GM19397 (cell line): ENCODE measurements at regions not wholly inside any gene's neighbourhood (a gene's known extent, or its start where the extent isn't known, plus 50 kb on each side); places are given as distances from the start of the nearest gene placed in this dataset.
"Not testable (repeated sequence)": the region's sequence is repeated elsewhere in the genome, so short reads cannot be mapped to it uniquely, and the experiment has no call there.

ENCODE experiments used
- ATAC-seq: cut with Tn5 transposase; IDR thresholded peaks from one replicate; pipeline ENCODE4 v1.9.1; 2021; ENCODE audit warnings: mild to moderate bottlenecking, moderate library complexity; ENCODE audit not compliant: unreplicated experiment

DNA sequence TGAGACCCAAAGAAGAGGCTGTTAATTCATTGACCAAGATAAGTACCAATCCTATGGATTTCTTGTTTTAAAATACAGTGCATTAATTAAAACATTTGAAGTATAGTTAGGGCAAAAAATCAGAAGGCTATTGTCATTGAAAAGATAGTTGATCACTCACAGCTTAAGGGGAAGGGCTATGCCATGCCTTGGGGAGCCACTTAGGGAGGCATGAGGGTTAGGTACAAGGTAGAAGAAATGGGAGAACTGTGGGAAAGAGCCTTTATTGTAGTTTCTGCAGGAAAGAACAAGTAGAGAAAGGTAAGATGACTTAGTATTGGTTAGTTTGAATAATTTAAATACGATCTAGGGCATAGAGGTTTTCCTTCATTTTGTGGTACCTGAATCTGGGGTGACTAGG lies 1285.5 kb upstream of the TMEFF2 start:
- no peak for ATAC-seq

DNA sequence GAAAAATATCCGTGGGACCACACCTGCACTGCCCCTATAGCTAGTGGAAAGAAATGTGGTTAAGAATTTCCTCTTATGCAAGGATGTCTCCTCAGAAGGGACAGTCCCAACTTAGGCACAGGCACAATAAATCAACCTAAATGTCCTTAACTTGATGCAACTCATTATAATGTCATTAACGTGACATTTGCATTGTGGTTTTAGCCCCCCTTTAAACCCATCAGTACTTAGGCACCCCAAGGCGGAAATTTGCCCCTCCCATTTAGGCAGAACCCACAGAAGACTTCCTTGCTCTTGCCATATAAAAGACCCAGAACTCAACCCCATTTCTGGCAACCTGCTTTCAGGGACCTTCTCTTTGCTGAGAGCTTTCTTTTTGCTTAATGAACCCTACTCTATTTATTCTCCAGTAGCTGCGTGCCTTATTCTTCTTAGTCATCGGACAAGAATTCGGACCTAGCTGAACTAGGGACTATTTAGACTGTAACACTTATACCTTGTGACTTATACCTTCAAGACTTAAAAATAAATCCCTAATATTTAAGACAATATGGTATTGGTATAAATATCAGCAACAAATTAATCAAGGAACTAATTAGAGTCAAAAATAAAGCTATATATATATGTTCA lies 1281.6 kb upstream of the TMEFF2 start:
- ATAC-seq, result no peak

- ATAC-seq, result no peak
These were observed 1280.3 kb upstream of the TMEFF2 start for GRCh38 chr2:193475038-193475437.

- ATAC-seq, result no peak
These were observed 1274.5 kb upstream of the TMEFF2 start for GRCh38 chr2:193469251-193469650.

DNA sequence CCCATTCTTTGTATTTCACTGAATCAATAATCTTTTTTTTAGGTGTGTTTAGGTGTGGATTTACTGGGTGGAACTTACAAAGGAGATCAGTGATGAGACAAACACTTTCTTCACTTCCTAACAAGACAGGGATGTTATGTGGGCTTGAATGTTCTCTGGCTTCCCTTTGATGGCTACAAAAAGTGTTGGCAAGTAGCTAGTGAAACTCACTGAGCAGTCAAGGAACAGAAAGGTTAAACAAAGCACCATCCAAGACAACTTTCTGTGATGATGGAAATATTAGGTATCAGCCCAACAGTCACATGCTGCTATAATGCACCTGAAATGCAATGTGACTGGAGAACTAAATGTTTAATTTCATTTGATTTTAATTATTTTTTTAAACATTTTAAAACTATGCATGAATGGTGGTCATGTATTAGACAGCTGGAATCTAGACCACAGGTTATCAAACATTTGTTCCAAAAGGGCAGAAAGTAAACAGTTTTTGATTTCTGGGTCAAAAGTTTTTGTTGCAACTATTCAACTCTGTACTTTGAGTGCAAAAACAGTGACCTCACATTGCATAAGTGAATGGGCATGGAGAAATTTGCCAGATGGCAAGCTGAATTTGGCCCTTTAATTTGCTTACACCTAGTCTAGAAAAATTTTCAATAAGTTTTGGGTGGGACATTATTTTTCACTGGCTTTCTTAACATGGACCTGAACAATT lies 1272.7 kb upstream of the TMEFF2 start:
- ATAC-seq, result no peak

- no peak for ATAC-seq
These were observed 1268.3 kb upstream of the TMEFF2 start for GRCh38 chr2:193463011-193463410.

- ATAC-seq, result no peak
These were observed 1267.7 kb upstream of the TMEFF2 start for GRCh38 chr2:193462411-193462810.

GRCh38 chr2:193461431-193461934 lies 1266.8 kb upstream of the TMEFF2 start:
- no peak for ATAC-seq

GRCh38 chr2:193446967-193447366 lies 1252.2 kb upstream of the TMEFF2 start:
- ATAC-seq, result no peak

- no peak for ATAC-seq
These were observed 1247.6 kb upstream of the TMEFF2 start for GRCh38 chr2:193442293-193442692.

- no peak for ATAC-seq
These were observed 1233.6 kb upstream of the TMEFF2 start for GRCh38 chr2:193428336-193428818.

GRCh38 chr2:193412368-193412767 lies 1217.6 kb upstream of the TMEFF2 start:
- not testable (repeated sequence) for ATAC-seq

DNA sequence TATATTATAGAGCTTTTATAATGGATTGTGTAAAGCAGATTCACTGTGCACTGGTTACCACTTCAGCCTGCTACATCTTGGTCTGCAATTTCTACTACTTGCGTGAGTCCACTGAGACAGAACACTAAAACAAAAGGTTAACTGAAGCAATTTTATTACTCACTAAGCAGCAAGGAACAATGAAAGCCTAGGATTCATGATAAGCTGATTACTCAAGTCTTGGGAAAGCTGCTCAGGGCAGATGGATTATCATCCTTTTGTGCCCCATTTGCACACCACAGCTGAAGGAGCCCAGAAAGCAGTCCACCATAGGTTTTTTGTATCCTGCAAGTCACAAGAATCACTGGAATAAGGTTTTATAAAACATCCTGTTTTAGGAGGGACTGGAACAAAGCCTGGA lies 1215.2 kb upstream of the TMEFF2 start:
- ATAC-seq, result no peak

- ATAC-seq, result no peak
These were observed 1187.8 kb upstream of the TMEFF2 start for GRCh38 chr2:193382583-193382982.

DNA sequence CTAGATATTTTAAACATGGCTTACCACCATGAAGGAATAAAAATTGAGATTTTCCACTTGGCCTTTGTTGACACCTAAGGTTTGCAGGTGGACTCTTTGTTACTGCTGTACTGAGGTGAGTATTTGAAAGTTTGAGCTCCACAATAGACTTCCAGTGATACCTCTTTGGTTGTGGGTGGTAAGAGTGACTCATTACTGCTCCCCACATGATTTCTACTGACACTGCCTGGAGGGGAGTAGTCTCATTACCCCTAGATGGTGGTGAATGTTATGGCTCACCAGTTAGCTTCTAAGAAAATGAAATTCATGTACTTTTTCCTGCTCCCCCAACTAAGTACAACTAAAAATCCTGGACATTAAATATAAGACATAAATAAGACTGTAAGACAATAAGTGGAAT lies 1183.1 kb upstream of the TMEFF2 start:
- ATAC-seq, result no peak

- no peak for ATAC-seq
These were observed 1178.4 kb upstream of the TMEFF2 start for GRCh38 chr2:193373120-193373519.

- no peak for ATAC-seq
These were observed 1176.5 kb upstream of the TMEFF2 start for GRCh38 chr2:193371200-193371599.

DNA sequence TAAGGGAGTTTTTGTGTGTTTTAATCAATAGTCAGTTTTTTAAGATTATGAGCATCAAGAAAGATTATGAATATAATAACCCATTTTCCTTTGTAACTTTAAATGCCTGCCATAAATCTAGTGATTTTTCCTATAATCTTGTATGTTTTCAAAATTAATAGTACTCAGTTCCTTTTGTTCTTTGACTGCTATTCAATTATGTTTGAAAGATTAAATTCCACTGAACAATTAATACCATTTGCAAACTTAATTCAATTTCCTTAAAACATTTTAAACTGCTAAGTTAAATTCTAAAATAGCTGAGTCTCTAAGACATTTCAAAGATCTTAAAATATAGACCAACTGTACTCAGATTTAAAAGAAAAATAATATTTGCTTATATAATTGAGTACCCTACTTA lies 1173.9 kb upstream of the TMEFF2 start:
- no peak for ATAC-seq

GRCh38 chr2:193357508-193357907 lies 1162.8 kb upstream of the TMEFF2 start:
- no peak for ATAC-seq

DNA sequence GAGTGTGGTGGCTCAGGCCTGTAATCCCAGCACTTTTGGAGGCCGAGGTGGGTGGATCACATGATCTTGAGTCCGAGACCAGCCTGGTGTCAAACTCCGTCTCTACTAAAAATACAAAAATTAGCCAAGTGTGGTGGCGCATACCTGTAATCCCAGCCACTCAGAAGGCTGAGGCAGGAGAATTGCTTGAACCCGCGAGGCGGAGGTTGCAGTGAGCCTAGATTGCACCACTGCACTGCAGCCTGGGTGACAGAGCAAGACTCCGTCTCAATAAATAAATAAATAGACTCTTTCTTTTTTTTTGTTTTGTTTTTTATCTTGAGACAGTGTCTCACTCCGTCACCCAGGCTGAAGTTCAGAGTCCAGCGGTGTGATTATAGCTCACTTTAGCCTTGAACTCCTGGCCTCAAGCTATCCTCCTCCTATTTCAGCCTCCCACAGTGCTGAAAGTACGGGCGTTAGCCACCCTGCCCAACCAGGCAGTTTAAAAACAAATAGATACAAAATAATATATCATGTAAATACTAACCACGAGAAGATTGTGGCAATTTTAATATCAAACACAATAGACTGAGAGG lies 1158.0 kb upstream of the TMEFF2 start:
- not testable (repeated sequence) for ATAC-seq

- ATAC-seq, result no peak
These were observed 1155.8 kb upstream of the TMEFF2 start for GRCh38 chr2:193350509-193350908.

DNA sequence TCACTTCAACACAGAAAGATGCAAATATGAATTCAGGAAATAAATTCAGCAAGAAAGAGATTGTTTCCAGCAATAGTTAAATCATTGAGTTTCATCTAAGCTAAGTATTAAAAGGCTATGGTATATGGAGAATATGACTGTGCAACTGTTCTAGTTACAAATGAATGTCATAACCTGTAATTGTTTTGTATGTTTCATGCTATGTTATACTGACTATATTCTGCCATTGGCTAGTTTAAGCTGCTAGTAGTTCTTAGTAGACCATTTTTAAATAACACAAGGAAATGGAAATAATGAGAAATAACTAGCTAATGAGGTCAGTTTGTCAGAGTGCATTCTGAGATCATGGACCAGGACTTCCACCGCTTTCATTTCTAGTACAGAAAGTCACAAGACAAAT lies 1154.9 kb upstream of the TMEFF2 start:
- ATAC-seq, result no peak
